GM19240 (cell line): ENCODE measurements at regions not wholly inside any gene's neighbourhood (a gene's known extent, or its start where the extent isn't known, plus 50 kb on each side); places are given as distances from the start of the nearest gene placed in this dataset.
"Not testable (repeated sequence)": the region's sequence is repeated elsewhere in the genome, so short reads cannot be mapped to it uniquely, and the experiment has no call there.

Experiments
- DNase-seq: peaks from one replicate; pipeline ENCODE4 v3.0.0; 2011; ENCODE audit warnings: low spot score; ENCODE audit not compliant: insufficient read length

- no peak for DNase-seq
Measured at GRCh38 chr15:95718441-95718840, 612.1 kb upstream of the NR2F2 start.

- no peak for DNase-seq
Measured at GRCh38 chr15:95724908-95725633, 605.4 kb upstream of the NR2F2 start.

- DNase-seq, result no peak
Measured at GRCh38 chr15:95726891-95727290, 603.6 kb upstream of the NR2F2 start.

- no peak for DNase-seq
Measured at GRCh38 chr15:95733931-95734330, 596.6 kb upstream of the NR2F2 start.

GRCh38 chr15:95734422-95735316 lies 595.8 kb upstream of the NR2F2 start:
- DNase-seq, result no peak

GRCh38 chr15:95737060-95737459 lies 593.4 kb upstream of the NR2F2 start:
- DNase-seq, result no peak

- no peak for DNase-seq
Measured at GRCh38 chr15:95739131-95739530, 591.4 kb upstream of the NR2F2 start.

GRCh38 chr15:95741830-95742229 lies 588.7 kb upstream of the NR2F2 start:
- no peak for DNase-seq

- no peak for DNase-seq
Measured at GRCh38 chr15:95742256-95742655, 588.2 kb upstream of the NR2F2 start.

GRCh38 chr15:95742836-95743235 lies 587.7 kb upstream of the NR2F2 start:
- DNase-seq, result no peak

GRCh38 chr15:95757171-95757570 lies 573.3 kb upstream of the NR2F2 start:
- DNase-seq, result no peak

- DNase-seq, result no peak
Measured at GRCh38 chr15:95758451-95758850, 572.0 kb upstream of the NR2F2 start.

GRCh38 chr15:95758851-95759250 lies 571.6 kb upstream of the NR2F2 start:
- no peak for DNase-seq

- DNase-seq, result no peak
Measured at GRCh38 chr15:95760508-95760907, 570.0 kb upstream of the NR2F2 start.

GRCh38 chr15:95761501-95762165 lies 568.9 kb upstream of the NR2F2 start:
- DNase-seq, result no peak

- no peak for DNase-seq
Measured at GRCh38 chr15:95763426-95763825, 567.1 kb upstream of the NR2F2 start.

- DNase-seq, result no peak
Measured at GRCh38 chr15:95765161-95765560, 565.3 kb upstream of the NR2F2 start.

- DNase-seq, result no peak
Measured at GRCh38 chr15:95770196-95770595, 560.3 kb upstream of the NR2F2 start.

- no peak for DNase-seq
Measured at GRCh38 chr15:95772982-95773381, 557.5 kb upstream of the NR2F2 start.

- DNase-seq, result no peak
Measured at GRCh38 chr15:95784508-95784907, 546.0 kb upstream of the NR2F2 start.

GRCh38 chr15:95785276-95785675 lies 545.2 kb upstream of the NR2F2 start:
- DNase-seq, result not testable (repeated sequence)

GRCh38 chr15:95793231-95793630 lies 537.3 kb upstream of the NR2F2 start:
- no peak for DNase-seq
